ENCODE measurements at regions not wholly inside any gene's neighbourhood (a gene's known extent, or its start where the extent isn't known, plus 50 kb on each side); places are given as distances from the start of the nearest gene placed in this dataset.

DNA sequence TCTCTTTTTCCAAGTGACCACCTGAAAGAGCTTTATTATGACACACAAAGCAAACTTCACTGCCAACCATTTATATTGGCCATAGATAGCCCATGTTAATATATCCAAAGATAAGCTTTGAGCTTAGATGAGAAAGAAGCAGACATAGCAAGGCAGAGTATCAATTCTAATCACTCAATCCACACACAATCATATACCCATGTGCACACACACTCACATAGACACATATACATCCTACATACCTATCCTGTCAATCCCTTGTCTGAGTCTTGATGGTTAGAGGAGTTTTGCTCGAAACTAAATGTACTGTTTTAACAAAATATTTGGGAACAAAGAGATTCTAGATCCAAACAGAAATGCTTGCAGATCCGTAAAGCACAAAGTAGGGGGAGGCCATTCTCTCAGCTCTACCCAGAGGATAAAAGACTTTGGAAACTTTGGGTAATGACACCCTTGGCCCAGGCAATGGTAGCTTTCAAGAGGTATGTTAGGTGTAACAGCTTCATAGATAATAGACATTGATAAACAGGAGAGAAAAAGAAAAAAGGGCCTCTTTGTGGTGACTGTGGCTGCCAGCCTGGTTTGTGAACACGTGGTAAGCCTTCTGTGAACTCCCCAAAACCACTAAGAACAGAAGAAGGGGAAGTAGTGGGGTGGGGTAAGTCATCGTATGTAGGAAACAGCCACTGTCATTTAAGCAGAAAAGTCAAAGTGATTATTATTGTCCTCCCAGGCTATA, 121.6 kb downstream of the TLR4 start:
- no peaks in the 10 kb centered on the region for H3K4me1 ChIP-seq (ENCODE audit: control insufficient read depth, extremely low read depth, insufficient read depth, low read length)
- no peak overlapping the region for H3K9ac ChIP-seq (ENCODE audit: insufficient read depth, low read length)
- H2AFZ ChIP-seq (ENCODE audit: low read length), result no peak overlapping the region
- TF ChIP-seq, protein P1, sequence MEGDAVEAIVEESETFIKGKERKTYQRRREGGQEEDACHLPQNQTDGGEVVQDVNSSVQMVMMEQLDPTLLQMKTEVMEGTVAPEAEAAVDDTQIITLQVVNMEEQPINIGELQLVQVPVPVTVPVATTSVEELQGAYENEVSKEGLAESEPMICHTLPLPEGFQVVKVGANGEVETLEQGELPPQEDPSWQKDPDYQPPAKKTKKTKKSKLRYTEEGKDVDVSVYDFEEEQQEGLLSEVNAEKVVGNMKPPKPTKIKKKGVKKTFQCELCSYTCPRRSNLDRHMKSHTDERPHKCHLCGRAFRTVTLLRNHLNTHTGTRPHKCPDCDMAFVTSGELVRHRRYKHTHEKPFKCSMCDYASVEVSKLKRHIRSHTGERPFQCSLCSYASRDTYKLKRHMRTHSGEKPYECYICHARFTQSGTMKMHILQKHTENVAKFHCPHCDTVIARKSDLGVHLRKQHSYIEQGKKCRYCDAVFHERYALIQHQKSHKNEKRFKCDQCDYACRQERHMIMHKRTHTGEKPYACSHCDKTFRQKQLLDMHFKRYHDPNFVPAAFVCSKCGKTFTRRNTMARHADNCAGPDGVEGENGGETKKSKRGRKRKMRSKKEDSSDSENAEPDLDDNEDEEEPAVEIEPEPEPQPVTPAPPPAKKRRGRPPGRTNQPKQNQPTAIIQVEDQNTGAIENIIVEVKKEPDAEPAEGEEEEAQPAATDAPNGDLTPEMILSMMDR (conservative IDR thresholded peaks at IDR 0.05 in 1 of 2, IDR thresholded peaks at IDR 0.05 in 1 of 2; ENCODE audit: low read depth in 1 of 2, low read length in 2 of 2), result no peak
- TF ChIP-seq EZH2 (IDR thresholded peaks at IDR 0.05; ENCODE audit: low read length, missing control alignments), result no peak
- H3K4me2 ChIP-seq (ENCODE audit: extremely low read depth, insufficient read depth, low read length), result no peak overlapping the region
- H3K9me3 ChIP-seq (ENCODE audit: control insufficient read depth, insufficient read depth, low read depth, low read length), result no peaks in the 10 kb centered on the region
- no peaks in the 10 kb centered on the region for H3K36me3 ChIP-seq (ENCODE audit: control insufficient read depth, insufficient read depth, low read length)
- H3K79me2 ChIP-seq (ENCODE audit: control insufficient read depth, insufficient read depth, low read length), result no peaks in the 10 kb centered on the region
- H3K27me3 ChIP-seq (ENCODE audit: control insufficient read depth, insufficient read depth, low read length), result no peaks in the 10 kb centered on the region
- no peak overlapping the region for H3K4me3 ChIP-seq (replicated peaks in 1 of 4; ENCODE audit: control extremely low read depth in 1 of 4, insufficient read depth in 1 of 4, low read depth in 3 of 4, low read length in 4 of 4)
- H3K27ac ChIP-seq (ENCODE audit: insufficient read depth, low read length), result no peak overlapping the region
- H4K20me1 ChIP-seq (ENCODE audit: control insufficient read depth, extremely low read depth, insufficient read depth, low read length), result no peaks in the 10 kb centered on the region
- no peak for DNase-seq (ENCODE audit: low read depth in 2 of 2)

DNA sequence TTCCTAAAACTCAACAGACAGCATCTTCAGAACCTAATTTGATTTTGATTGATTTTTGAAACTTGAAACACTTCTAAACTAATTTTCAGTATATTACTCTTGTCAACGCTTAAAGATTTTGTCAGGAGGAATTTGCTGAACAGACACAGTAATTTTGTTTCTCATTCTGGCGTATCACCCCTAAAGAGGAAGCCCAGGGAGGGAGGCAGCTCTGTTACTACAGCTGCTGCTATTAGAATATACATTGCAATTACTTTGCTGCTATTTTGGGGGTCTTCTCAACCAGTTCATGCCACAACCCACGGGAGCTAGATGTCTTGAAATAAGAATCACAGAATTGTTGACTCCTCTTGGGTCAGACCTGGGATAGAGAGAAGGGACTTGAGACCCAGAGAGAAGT, 122.6 kb downstream of the TLR4 start:
- Histone ChIP-seq H3K4me1 (ENCODE audit: control insufficient read depth, extremely low read depth, insufficient read depth, low read length) (no peaks in the 10 kb centered on the region), H3K9ac (ENCODE audit: insufficient read depth, low read length) (no peak overlapping the region), H3K9me3 (ENCODE audit: control insufficient read depth, insufficient read depth, low read depth, low read length) (no peaks in the 10 kb centered on the region), H3K79me2 (ENCODE audit: control insufficient read depth, insufficient read depth, low read length) (no peaks in the 10 kb centered on the region), H2AFZ (ENCODE audit: low read length) (no peak overlapping the region), H3K27me3 (ENCODE audit: control insufficient read depth, insufficient read depth, low read length) (no peaks in the 10 kb centered on the region), H3K4me3 (replicated peaks in 1 of 4; ENCODE audit: control extremely low read depth in 1 of 4, insufficient read depth in 1 of 4, low read depth in 3 of 4, low read length in 4 of 4) (no peak overlapping the region), H4K20me1 (ENCODE audit: control insufficient read depth, extremely low read depth, insufficient read depth, low read length) (no peaks in the 10 kb centered on the region), H3K27ac (ENCODE audit: insufficient read depth, low read length) (no peak overlapping the region), H3K4me2 (ENCODE audit: extremely low read depth, insufficient read depth, low read length) (no peak overlapping the region), H3K36me3 (ENCODE audit: control insufficient read depth, insufficient read depth, low read length) (no peaks in the 10 kb centered on the region)
- no peak for DNase-seq (ENCODE audit: low read depth in 2 of 2)
- TF ChIP-seq EZH2 (IDR thresholded peaks at IDR 0.05; ENCODE audit: low read length, missing control alignments), result no peak
- TF ChIP-seq, protein P1 (conservative IDR thresholded peaks at IDR 0.05 in 1 of 2, IDR thresholded peaks at IDR 0.05 in 1 of 2; ENCODE audit: low read depth in 1 of 2, low read length in 2 of 2), result no peak

DNA sequence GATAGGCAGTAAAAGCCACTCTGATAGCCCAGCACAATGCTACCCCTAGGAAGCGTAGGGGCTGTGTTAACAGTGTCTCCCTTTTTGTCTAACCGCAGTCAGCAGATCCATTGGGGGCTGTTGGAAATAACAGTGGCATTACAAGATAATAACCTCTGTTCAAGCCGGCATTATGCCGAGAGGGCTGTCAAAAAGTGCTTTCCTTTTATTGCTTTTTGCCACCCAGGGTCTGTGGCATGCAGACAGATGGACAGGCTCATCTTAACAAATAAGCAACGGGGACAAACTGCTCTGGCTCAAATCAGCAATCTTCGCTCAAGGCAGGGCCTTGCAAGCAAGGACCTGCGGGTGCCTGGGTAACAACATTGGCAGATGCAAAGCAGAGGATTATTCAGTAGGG, 123.3 kb downstream of the TLR4 start:
- H3K4me1 ChIP-seq (ENCODE audit: control insufficient read depth, extremely low read depth, insufficient read depth, low read length), result no peaks in the 10 kb centered on the region
- no peak overlapping the region for H3K9ac ChIP-seq (ENCODE audit: insufficient read depth, low read length)
- H3K9me3 ChIP-seq (ENCODE audit: control insufficient read depth, insufficient read depth, low read depth, low read length), result no peaks in the 10 kb centered on the region
- DNase-seq (ENCODE audit: low read depth in 2 of 2), result no peak
- no peaks in the 10 kb centered on the region for H3K27me3 ChIP-seq (ENCODE audit: control insufficient read depth, insufficient read depth, low read length)
- H3K79me2 ChIP-seq (ENCODE audit: control insufficient read depth, insufficient read depth, low read length), result no peaks in the 10 kb centered on the region
- H3K36me3 ChIP-seq (ENCODE audit: control insufficient read depth, insufficient read depth, low read length), result no peaks in the 10 kb centered on the region
- H3K4me2 ChIP-seq (ENCODE audit: extremely low read depth, insufficient read depth, low read length), result no peak overlapping the region
- no peak overlapping the region for H3K27ac ChIP-seq (ENCODE audit: insufficient read depth, low read length)
- H3K4me3 ChIP-seq (replicated peaks in 1 of 4; ENCODE audit: control extremely low read depth in 1 of 4, insufficient read depth in 1 of 4, low read depth in 3 of 4, low read length in 4 of 4), result no peak overlapping the region
- no peak overlapping the region for H2AFZ ChIP-seq (ENCODE audit: low read length)
- TF ChIP-seq EZH2 (IDR thresholded peaks at IDR 0.05; ENCODE audit: low read length, missing control alignments), result no peak
- TF ChIP-seq, protein P1 (conservative IDR thresholded peaks at IDR 0.05 in 1 of 2, IDR thresholded peaks at IDR 0.05 in 1 of 2; ENCODE audit: low read depth in 1 of 2, low read length in 2 of 2), result no peak
- H4K20me1 ChIP-seq (ENCODE audit: control insufficient read depth, extremely low read depth, insufficient read depth, low read length), result no peaks in the 10 kb centered on the region
